ENCODE measurements at regions not wholly inside any gene's neighbourhood (a gene's known extent, or its start where the extent isn't known, plus 50 kb on each side); places are given as distances from the start of the nearest gene placed in this dataset.

DNA sequence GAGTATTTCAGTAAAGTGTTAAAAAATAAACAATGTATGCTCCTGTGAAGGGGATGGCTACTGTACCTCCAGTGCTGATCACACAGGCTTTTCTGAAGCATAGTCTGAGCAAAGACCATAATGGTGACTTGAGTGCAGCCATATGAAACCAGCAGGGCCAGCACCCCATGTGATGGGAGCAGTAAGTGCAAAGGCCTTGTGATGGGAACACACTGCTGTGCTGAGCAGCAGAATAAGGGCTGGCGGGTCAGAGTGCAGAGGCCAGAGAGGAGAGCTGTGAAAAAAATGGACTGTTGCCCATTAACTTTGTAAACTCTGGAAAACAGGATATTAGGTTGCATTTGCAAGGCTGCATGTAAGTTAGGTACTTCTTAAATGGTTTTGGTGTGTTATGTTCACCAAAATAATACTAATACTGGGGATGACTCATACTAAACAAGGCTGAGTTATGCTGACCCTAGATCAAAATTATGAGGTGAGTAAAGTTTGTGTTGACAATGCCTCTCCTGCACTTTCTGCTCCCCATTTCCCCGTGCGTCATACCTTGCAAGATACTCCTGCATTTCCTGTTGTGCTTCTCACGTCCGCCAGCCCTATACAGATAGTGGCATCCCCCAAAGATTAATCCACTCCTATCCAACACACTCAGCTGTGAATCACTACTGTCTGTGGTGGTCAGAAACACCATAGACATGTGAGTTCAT, 67.0 kb upstream of the FAM9A start:
- Mint-ChIP-seq H3K4me1 (ENCODE audit: low read depth) (no peaks in the 10 kb centered on the region), H3K4me3 (ENCODE audit: low read depth) (no peak overlapping the region), H3K27me3 (peaks cover 5% of the 10 kb centered on the region), H3K9me3 (ENCODE audit: low read depth) (peaks cover 10% of the 10 kb centered on the region), H3K27ac (no peak overlapping the region), H3K36me3 (ENCODE audit: insufficient read depth) (no peaks in the 10 kb centered on the region)
- TF ChIP-seq, protein P1, sequence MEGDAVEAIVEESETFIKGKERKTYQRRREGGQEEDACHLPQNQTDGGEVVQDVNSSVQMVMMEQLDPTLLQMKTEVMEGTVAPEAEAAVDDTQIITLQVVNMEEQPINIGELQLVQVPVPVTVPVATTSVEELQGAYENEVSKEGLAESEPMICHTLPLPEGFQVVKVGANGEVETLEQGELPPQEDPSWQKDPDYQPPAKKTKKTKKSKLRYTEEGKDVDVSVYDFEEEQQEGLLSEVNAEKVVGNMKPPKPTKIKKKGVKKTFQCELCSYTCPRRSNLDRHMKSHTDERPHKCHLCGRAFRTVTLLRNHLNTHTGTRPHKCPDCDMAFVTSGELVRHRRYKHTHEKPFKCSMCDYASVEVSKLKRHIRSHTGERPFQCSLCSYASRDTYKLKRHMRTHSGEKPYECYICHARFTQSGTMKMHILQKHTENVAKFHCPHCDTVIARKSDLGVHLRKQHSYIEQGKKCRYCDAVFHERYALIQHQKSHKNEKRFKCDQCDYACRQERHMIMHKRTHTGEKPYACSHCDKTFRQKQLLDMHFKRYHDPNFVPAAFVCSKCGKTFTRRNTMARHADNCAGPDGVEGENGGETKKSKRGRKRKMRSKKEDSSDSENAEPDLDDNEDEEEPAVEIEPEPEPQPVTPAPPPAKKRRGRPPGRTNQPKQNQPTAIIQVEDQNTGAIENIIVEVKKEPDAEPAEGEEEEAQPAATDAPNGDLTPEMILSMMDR (IDR thresholded peaks at IDR 0.05; ENCODE audit: unreplicated experiment), result no peak
- DNase-seq (ENCODE audit: low spot score, unreplicated experiment), result no peak

DNA sequence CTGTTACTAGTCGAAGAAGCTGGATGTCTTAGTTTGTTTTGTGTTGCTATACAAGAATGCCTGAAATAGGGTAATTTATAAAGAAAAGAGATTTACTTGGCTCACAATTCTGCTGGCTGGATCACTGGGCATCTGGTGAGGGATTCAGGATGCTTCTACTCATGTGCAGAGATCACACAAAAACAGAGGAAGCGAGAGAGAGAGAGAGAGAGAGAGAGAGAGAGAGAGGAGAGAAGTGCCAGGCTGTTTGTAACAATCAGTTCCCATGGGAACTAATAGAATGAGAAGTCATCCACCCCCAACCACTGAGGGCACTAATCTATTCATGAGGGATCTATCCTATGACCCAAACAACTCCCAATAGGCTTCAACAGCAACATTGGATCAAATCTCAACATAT, 66.2 kb upstream of the FAM9A start:
- no peak overlapping the region for H3K4me3 Mint-ChIP-seq (ENCODE audit: low read depth)
- no peaks in the 10 kb centered on the region for H3K4me1 Mint-ChIP-seq (ENCODE audit: low read depth)
- TF ChIP-seq, protein P1 (IDR thresholded peaks at IDR 0.05; ENCODE audit: unreplicated experiment), result no peak

DNA sequence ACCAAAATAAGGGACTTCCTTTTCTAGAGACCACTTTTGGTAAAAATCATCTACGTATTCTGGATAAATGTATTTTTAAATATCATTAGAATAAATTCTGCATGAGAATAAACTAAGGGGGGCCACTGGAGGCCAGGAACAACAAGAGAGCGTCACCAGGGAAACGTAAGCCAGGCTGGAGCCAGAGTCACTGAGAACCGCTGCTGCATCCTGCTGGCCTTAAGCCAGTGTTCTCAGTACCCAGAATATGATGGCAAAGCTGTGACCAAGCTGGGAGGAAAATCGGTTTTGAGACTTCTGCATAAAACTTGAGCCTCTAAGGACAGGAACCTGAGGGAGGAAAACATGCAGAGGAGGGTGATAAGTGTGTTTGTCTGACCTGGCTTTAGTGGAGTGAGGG, 63.0 kb upstream of the FAM9A start:
- H3K27me3 Mint-ChIP-seq, result peaks cover 7% of the 10 kb centered on the region
- H3K9me3 Mint-ChIP-seq (ENCODE audit: low read depth), result peaks cover 15% of the 10 kb centered on the region
- DNase-seq (ENCODE audit: low spot score, unreplicated experiment), result no peak
- H3K4me1 Mint-ChIP-seq (ENCODE audit: low read depth), result no peaks in the 10 kb centered on the region
- TF ChIP-seq, protein P1 (IDR thresholded peaks at IDR 0.05; ENCODE audit: unreplicated experiment), result no peak
- no peak overlapping the region for H3K27ac Mint-ChIP-seq
- H3K36me3 Mint-ChIP-seq (ENCODE audit: insufficient read depth), result no peaks in the 10 kb centered on the region
- no peak overlapping the region for H3K4me3 Mint-ChIP-seq (ENCODE audit: low read depth)

More for the DNA sequence above, 66.2 kb upstream of the FAM9A start:
- Mint-ChIP-seq H3K27ac (no peak overlapping the region), H3K27me3 (peaks cover 5% of the 10 kb centered on the region), H3K36me3 (ENCODE audit: insufficient read depth) (no peaks in the 10 kb centered on the region), H3K9me3 (ENCODE audit: low read depth) (peaks cover 10% of the 10 kb centered on the region)
- DNase-seq (ENCODE audit: low spot score, unreplicated experiment), result no peak

DNA sequence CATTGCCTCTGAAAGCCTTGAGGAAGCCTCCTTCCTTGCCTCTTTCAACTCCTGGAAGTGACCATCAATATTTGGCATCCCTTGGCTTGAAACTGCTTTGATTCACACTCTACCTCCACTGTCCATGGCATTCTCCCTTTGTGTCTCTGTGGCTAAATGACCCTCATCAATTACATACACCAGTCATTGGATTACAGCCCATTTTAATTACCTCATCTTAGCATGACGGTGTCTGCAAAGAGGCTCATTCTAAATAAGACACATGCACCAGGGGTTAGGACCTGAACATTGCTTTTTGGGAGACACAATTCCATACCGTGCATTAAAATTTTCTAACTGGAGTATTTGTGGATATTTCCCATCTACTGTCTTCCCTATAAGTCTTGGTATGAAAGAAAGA, 60.7 kb upstream of the FAM9A start:
- Mint-ChIP-seq H3K36me3 (ENCODE audit: insufficient read depth) (no peaks in the 10 kb centered on the region), H3K4me1 (ENCODE audit: low read depth) (no peaks in the 10 kb centered on the region), H3K27me3 (peaks cover 5% of the 10 kb centered on the region), H3K27ac (no peak overlapping the region), H3K9me3 (ENCODE audit: low read depth) (peaks cover 9% of the 10 kb centered on the region), H3K4me3 (ENCODE audit: low read depth) (no peak overlapping the region)
- TF ChIP-seq, protein P1 (IDR thresholded peaks at IDR 0.05; ENCODE audit: unreplicated experiment), result no peak
- DNase-seq (ENCODE audit: low spot score, unreplicated experiment), result no peak

DNA sequence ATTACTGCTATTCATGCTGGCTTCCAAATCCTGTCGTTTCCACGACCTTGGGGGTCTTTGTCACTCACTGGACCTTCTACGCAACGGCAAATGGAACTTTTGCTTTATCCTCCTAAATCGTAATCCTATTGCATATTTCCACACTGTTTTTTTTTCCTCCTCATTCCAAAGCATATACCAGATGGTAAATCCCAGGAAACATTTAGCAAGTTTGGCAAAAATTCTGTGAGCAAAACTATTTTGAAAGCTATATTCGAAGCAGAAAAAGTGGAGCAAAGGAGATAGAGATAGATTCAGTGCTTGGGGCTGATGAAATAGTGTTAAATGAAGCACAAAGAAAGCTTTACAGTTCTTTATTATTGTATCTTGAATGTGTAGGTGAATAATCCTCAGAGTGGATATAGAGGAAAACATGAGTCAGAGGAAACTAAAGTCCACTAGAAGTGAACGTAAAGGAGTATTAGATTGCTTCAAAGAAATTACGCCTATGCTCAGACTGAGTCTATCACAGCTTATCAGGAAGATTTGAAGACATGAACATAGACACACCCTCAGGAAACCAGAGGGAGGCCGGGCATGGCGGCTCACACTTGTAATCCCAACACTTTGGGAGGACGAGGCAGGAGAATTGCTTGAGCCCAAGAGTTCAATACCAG, 50.2 kb upstream of the FAM9A start:
- DNase-seq (ENCODE audit: low spot score, unreplicated experiment), result no peak
- Mint-ChIP-seq H3K27me3 (no peaks in the 10 kb centered on the region), H3K27ac (no peak overlapping the region), H3K4me3 (ENCODE audit: low read depth) (no peak overlapping the region), H3K36me3 (ENCODE audit: insufficient read depth) (no peaks in the 10 kb centered on the region), H3K9me3 (ENCODE audit: low read depth) (peaks cover 16% of the 10 kb centered on the region), H3K4me1 (ENCODE audit: low read depth) (peaks cover 6% of the 10 kb centered on the region)
- TF ChIP-seq, protein P1 (IDR thresholded peaks at IDR 0.05; ENCODE audit: unreplicated experiment), result no peak

Measured in progenitor cell of endocrine pancreas (in vitro differentiated cells).